ENCODE measurements at regions not wholly inside any gene's neighbourhood (a gene's known extent, or its start where the extent isn't known, plus 50 kb on each side); places are given as distances from the start of the nearest gene placed in this dataset.

- H3K27ac ChIP-seq (replicated peaks) = no peak overlapping the region
- H3K27me3 ChIP-seq (ENCODE audit: low read depth) = no peaks in the 10 kb centered on the region
- DNase-seq = no peak
- no peaks in the 10 kb centered on the region for H3K9me3 ChIP-seq (replicated peaks)
- no peaks in the 10 kb centered on the region for H3K4me1 ChIP-seq
- no peak for TF ChIP-seq CTCF (IDR thresholded peaks at IDR 0.05; ENCODE audit: borderline replicate concordance)
- H3K4me3 ChIP-seq = no peak overlapping the region
- intact Hi-C loops (cut with micrococcal nuclease) = no loop called here
- no peaks in the 10 kb centered on the region for H3K36me3 ChIP-seq
Observed at GRCh38 chr14:29039171-29039570, 272.6 kb downstream of the FOXG1 start.

GRCh38 chr14:29042551-29042950 lies 276.0 kb downstream of the FOXG1 start:
- H3K4me3 ChIP-seq = no peak overlapping the region
- intact Hi-C loops (cut with micrococcal nuclease) = no loop called here
- TF ChIP-seq CTCF (IDR thresholded peaks at IDR 0.05; ENCODE audit: borderline replicate concordance) = no peak
- no peaks in the 10 kb centered on the region for H3K4me1 ChIP-seq
- H3K36me3 ChIP-seq = no peaks in the 10 kb centered on the region
- H3K9me3 ChIP-seq (replicated peaks) = no peaks in the 10 kb centered on the region
- H3K27ac ChIP-seq (replicated peaks) = no peak overlapping the region
- DNase-seq = no peak
- H3K27me3 ChIP-seq (ENCODE audit: low read depth) = no peaks in the 10 kb centered on the region

GRCh38 chr14:29043737-29044136 lies 277.1 kb downstream of the FOXG1 start:
- DNase-seq = no peak
- Histone ChIP-seq H3K36me3 (no peaks in the 10 kb centered on the region), H3K4me3 (no peak overlapping the region), H3K4me1 (no peaks in the 10 kb centered on the region), H3K27me3 (ENCODE audit: low read depth) (no peaks in the 10 kb centered on the region), H3K9me3 (replicated peaks) (no peaks in the 10 kb centered on the region), H3K27ac (replicated peaks) (no peak overlapping the region)
- intact Hi-C loops (cut with micrococcal nuclease) = no loop called here
- no peak for TF ChIP-seq CTCF (IDR thresholded peaks at IDR 0.05; ENCODE audit: borderline replicate concordance)

- Histone ChIP-seq H3K4me1 (no peaks in the 10 kb centered on the region), H3K27me3 (ENCODE audit: low read depth) (no peaks in the 10 kb centered on the region), H3K27ac (replicated peaks) (no peak overlapping the region), H3K4me3 (no peak overlapping the region), H3K9me3 (replicated peaks) (peaks cover 10% of the 10 kb centered on the region), H3K36me3 (no peaks in the 10 kb centered on the region)
- no peak for TF ChIP-seq CTCF (IDR thresholded peaks at IDR 0.05; ENCODE audit: borderline replicate concordance)
- intact Hi-C loops (cut with micrococcal nuclease) = no loop called here
- DNase-seq = no peak
Observed at GRCh38 chr14:29045237-29045636, 278.6 kb downstream of the FOXG1 start.

GRCh38 chr14:29054119-29054518 lies 287.5 kb downstream of the FOXG1 start:
- no peak overlapping the region for H3K27ac ChIP-seq (replicated peaks)
- DNase-seq = no peak
- no peak overlapping the region for H3K4me3 ChIP-seq
- H3K9me3 ChIP-seq (replicated peaks) = peaks cover 18% of the 10 kb centered on the region
- H3K27me3 ChIP-seq (ENCODE audit: low read depth) = no peaks in the 10 kb centered on the region
- H3K4me1 ChIP-seq = no peaks in the 10 kb centered on the region
- no peak for TF ChIP-seq CTCF (IDR thresholded peaks at IDR 0.05; ENCODE audit: borderline replicate concordance)
- intact Hi-C loops (cut with micrococcal nuclease) = no loop called here
- no peaks in the 10 kb centered on the region for H3K36me3 ChIP-seq

GRCh38 chr14:29056041-29056566 lies 289.5 kb downstream of the FOXG1 start:
- no peak overlapping the region for H3K4me3 ChIP-seq
- H3K36me3 ChIP-seq = no peaks in the 10 kb centered on the region
- no peaks in the 10 kb centered on the region for H3K4me1 ChIP-seq
- H3K27ac ChIP-seq (replicated peaks) = no peak overlapping the region
- DNase-seq = no peak
- no peaks in the 10 kb centered on the region for H3K27me3 ChIP-seq (ENCODE audit: low read depth)
- intact Hi-C loops (cut with micrococcal nuclease) = no loop called here
- no peaks in the 10 kb centered on the region for H3K9me3 ChIP-seq (replicated peaks)
- TF ChIP-seq CTCF (IDR thresholded peaks at IDR 0.05; ENCODE audit: borderline replicate concordance) = no peak
